WERI-Rb-1 (cell line): ENCODE measurements at regions not wholly inside any gene's neighbourhood (a gene's known extent, or its start where the extent isn't known, plus 50 kb on each side); places are given as distances from the start of the nearest gene placed in this dataset.
"Not testable (repeated sequence)": the region's sequence is repeated elsewhere in the genome, so short reads cannot be mapped to it uniquely, and the experiment has no call there.

Source experiments
- DNase-seq: peaks from one replicate; pipeline ENCODE4 v3.0.0-alpha.2; 2020
- H3K27ac ChIP-seq: fragments of 250-450 bp; sonication (Bioruptor Pico); 2 replicates; pipeline ENCODE4 v1.5.1; 2020; ENCODE audit warnings: mild to moderate bottlenecking, moderate library complexity
- H3K27me3 ChIP-seq: fragments of 250-450 bp; sonication (Bioruptor Pico); 2 replicates; pipeline ENCODE4 v1.5.1; 2021; ENCODE audit warnings: mild to moderate bottlenecking, low read depth, moderate library complexity; ENCODE audit not compliant: insufficient read depth, severe bottlenecking
- H3K36me3 ChIP-seq: fragments of 250-450 bp; sonication (Bioruptor Pico); 2 replicates; pipeline ENCODE4 v1.5.1; 2020; ENCODE audit warnings: mild to moderate bottlenecking, moderate library complexity
- H3K4me3 ChIP-seq: 2 replicates; pipeline ENCODE4 v1.5.1; 2011; ENCODE audit warnings: low read depth, mild to moderate bottlenecking, control low read depth, low read length
- H3K9me3 ChIP-seq: fragments of 250-450 bp; sonication (Bioruptor Pico); 2 replicates; pipeline ENCODE4 v1.5.1; 2021; ENCODE audit warnings: mild to moderate bottlenecking, moderate library complexity; ENCODE audit not compliant: severe bottlenecking
- TF ChIP-seq, protein P1 (sequence below): IDR thresholded peaks from 2 replicates; pipeline ENCODE4 v1.5.1; 2011; ENCODE audit warnings: low read depth, mild to moderate bottlenecking, control low read depth, inconsistent platforms, low read length

DNA sequence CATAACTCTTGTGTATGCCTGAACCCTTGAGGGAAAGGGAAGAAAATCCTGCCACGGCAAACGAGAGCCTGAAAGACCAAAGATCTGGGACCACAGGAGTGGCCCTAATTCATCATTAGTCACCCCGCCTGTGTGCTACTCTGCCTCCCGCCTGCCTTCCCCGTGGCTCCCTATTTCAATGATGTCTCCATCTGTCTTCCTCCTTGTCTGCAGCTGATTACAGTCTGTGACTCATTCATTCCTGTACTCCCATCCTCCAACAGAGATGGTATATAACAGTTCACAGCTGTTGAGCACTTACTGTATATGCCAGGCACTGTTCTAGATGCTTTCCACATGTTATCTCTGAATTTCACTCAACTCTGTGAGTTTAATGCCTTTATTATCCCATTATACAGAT is 96.6 kb downstream of the SEC16B start:
- Histone ChIP-seq H3K27me3 (no peaks in the 10 kb centered on the region), H3K4me3 (no peak overlapping the region), H3K27ac (no peak overlapping the region), H3K36me3 (no peaks in the 10 kb centered on the region), H3K9me3 (no peaks in the 10 kb centered on the region)
- TF ChIP-seq, protein P1, sequence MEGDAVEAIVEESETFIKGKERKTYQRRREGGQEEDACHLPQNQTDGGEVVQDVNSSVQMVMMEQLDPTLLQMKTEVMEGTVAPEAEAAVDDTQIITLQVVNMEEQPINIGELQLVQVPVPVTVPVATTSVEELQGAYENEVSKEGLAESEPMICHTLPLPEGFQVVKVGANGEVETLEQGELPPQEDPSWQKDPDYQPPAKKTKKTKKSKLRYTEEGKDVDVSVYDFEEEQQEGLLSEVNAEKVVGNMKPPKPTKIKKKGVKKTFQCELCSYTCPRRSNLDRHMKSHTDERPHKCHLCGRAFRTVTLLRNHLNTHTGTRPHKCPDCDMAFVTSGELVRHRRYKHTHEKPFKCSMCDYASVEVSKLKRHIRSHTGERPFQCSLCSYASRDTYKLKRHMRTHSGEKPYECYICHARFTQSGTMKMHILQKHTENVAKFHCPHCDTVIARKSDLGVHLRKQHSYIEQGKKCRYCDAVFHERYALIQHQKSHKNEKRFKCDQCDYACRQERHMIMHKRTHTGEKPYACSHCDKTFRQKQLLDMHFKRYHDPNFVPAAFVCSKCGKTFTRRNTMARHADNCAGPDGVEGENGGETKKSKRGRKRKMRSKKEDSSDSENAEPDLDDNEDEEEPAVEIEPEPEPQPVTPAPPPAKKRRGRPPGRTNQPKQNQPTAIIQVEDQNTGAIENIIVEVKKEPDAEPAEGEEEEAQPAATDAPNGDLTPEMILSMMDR = no peak
- DNase-seq = no peak

DNA sequence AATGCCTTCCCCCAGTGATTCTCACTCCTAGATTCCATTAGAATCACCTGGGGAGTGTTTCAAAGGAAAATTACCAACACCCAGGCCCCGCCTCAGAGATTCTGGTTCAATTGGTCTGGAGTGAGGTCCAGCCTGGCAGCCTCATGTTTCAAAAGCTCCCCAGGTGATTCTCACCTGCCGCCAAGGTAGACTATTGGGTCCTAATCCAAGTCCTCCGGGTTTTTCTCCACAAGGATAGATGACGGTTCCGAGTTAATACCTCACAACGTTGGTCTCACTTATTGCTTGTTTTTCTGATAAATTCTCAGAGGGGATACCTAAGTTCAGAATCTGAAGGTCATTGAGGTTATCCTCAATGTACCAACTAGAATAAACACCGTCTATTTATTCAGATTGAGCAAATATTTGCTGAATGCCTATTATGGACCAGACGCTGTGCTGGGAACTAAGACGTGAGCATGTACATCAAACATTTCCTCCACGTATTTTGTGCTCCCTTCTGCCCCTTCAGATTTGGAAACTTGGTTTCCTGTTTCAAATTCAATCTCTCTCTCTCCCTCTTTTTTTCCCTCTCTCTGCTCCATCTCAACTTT is 97.5 kb downstream of the SEC16B start:
- H3K36me3 ChIP-seq = no peaks in the 10 kb centered on the region
- no peak for DNase-seq
- no peaks in the 10 kb centered on the region for H3K27me3 ChIP-seq
- no peaks in the 10 kb centered on the region for H3K9me3 ChIP-seq
- no peak overlapping the region for H3K27ac ChIP-seq
- TF ChIP-seq, protein P1 = no peak
- H3K4me3 ChIP-seq = no peak overlapping the region

DNA sequence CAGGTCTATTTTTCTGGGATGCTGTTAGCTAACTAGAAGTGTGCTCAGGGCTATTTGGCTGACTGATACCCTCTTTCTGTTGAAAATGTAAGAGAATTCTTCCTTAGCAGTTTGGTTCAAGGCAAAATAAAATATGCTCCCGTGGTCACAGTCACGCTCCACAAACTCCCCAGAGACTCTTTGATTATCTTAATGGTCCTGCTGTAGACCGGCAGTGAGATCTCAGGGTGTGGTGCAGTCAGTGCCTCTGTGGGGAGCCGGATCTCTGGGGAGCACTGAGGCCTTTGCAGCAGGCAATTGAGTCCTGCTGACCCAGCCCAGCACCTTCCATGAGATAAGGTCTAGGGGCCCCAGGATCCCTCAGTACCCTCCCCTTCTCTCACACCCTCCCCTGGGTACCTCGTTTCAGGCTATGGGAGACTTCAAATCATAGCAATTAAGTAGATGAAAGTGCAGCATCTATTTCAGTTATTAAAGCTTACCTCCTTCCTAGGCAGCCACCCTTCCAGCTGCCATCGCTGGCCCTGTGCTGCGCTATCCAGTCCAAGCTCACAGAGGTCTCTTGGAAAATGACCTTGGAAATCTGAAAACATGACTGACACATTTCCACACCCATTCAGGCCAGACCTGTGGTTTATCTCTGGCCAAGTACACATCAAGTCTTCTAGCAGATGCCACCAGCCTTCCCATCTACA is 98.1 kb downstream of the SEC16B start:
- no peaks in the 10 kb centered on the region for H3K9me3 ChIP-seq
- H3K4me3 ChIP-seq = no peak overlapping the region
- DNase-seq = peak; percentile 11
- TF ChIP-seq, protein P1 = no peak
- no peaks in the 10 kb centered on the region for H3K36me3 ChIP-seq
- no peaks in the 10 kb centered on the region for H3K27me3 ChIP-seq
- no peak overlapping the region for H3K27ac ChIP-seq

DNA sequence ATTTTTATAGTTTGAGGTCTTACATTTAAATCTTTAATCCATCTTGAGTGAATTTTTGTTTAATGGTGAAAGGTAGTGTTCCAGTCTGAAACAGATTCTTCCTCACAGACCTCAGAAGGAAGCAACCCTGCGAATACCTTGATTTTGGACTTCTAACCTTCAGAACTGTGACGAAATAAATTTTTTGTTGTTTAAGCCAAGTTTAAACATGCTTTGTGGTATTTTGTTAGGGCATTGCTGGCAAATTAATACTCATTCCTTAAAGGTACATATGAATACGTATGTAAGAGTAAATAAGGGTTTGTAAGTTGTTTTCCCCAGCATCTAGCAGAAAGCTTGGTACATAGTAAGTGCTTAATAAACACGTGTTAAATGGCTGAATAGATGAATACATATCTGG is 100.3 kb downstream of the SEC16B start:
- Histone ChIP-seq H3K36me3 (no peaks in the 10 kb centered on the region), H3K4me3 (no peak overlapping the region), H3K27ac (no peak overlapping the region), H3K27me3 (no peaks in the 10 kb centered on the region), H3K9me3 (no peaks in the 10 kb centered on the region)
- DNase-seq = no peak
- TF ChIP-seq, protein P1 = no peak

DNA sequence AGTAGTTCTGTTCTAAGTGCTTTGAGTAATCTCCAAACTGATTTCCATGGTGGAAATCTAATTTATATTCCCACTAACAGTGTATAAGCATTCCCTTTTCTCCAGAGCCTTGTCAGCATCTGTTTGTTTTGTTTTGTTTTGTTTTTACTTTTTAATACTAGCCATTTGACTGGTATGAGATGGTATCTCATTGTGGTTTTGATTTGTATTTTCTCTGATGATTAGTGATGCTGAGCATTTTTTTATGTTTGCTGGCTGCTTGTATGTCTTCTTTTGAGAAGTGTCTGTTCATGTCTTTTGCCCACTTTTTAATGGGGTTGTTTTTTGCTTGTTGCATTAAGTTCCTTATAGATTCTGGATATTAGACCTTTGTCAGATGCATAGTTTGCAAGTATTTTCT is 100.8 kb downstream of the SEC16B start:
- H3K4me3 ChIP-seq, H3K27ac ChIP-seq, H3K9me3 ChIP-seq, DNase-seq, H3K27me3 ChIP-seq, H3K36me3 ChIP-seq: not testable (repeated sequence)

DNA sequence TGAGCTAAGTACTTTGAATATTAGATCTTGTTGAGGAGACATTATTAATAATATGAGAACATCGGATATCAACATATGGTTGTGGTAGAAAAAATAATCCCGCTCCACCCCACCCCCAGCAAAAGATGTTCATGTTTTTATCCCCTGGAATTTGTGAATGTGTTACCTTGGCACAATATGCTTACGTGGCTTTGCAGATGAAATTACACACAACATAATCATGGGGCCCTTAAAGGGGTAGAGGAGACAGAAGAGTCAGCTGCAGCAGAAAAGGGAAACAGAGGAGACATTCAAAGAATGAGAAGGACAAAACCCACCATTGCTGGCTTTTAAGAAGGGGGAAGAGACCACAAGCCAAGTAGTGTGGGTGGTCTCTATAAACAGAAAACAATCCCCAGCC is 104.1 kb downstream of the SEC16B start:
- TF ChIP-seq, protein P1 = no peak

More for the DNA sequence above, 104.1 kb downstream of the SEC16B start:
- no peaks in the 10 kb centered on the region for H3K36me3 ChIP-seq
- no peaks in the 10 kb centered on the region for H3K27me3 ChIP-seq
- H3K27ac ChIP-seq = no peak overlapping the region
- H3K9me3 ChIP-seq = no peaks in the 10 kb centered on the region
- no peak overlapping the region for H3K4me3 ChIP-seq
- DNase-seq = no peak
